NCI-H2227 (cell line): ENCODE measurements at regions not wholly inside any gene's neighbourhood (a gene's known extent, or its start where the extent isn't known, plus 50 kb on each side); places are given as distances from the start of the nearest gene placed in this dataset.

Experiments
- DNase-seq: peaks from one replicate; lab custom pipeline; 2025; ENCODE audit not compliant: unreplicated experiment; lab: John Stamatoyannopoulos, UW

- DNase-seq: no peak
Observed at GRCh38 chr2:78011251-78011650, 489.1 kb upstream of the LRRTM4 start.

- DNase-seq: no peak
Observed at GRCh38 chr2:78020491-78020890, 498.3 kb upstream of the LRRTM4 start.

- DNase-seq: no peak
Observed at GRCh38 chr2:78023356-78023755, 501.2 kb upstream of the LRRTM4 start.

- DNase-seq: no peak
Observed at GRCh38 chr2:78024996-78025395, 502.8 kb upstream of the LRRTM4 start.

GRCh38 chr2:78029392-78029995 is 507.3 kb upstream of the LRRTM4 start:
- DNase-seq: no peak

- DNase-seq: no peak
Observed at GRCh38 chr2:78034706-78035105, 512.5 kb upstream of the LRRTM4 start.

GRCh38 chr2:78035804-78036203 is 513.6 kb upstream of the LRRTM4 start:
- DNase-seq: peak; percentile 10

GRCh38 chr2:78051480-78051879 is 529.3 kb upstream of the LRRTM4 start:
- DNase-seq: no peak

GRCh38 chr2:78056976-78057375 is 534.8 kb upstream of the LRRTM4 start:
- no peak for DNase-seq

GRCh38 chr2:78061301-78061700 is 539.1 kb upstream of the LRRTM4 start:
- no peak for DNase-seq

GRCh38 chr2:78061732-78062131 is 539.6 kb upstream of the LRRTM4 start:
- no peak for DNase-seq

GRCh38 chr2:78063246-78064020 is 541.3 kb upstream of the LRRTM4 start:
- DNase-seq: no peak

GRCh38 chr2:78065366-78065765 is 543.2 kb upstream of the LRRTM4 start:
- no peak for DNase-seq

GRCh38 chr2:78068808-78069207 is 546.6 kb upstream of the LRRTM4 start:
- no peak for DNase-seq

- DNase-seq: no peak
Observed at GRCh38 chr2:78070693-78071092, 548.5 kb upstream of the LRRTM4 start.

- DNase-seq: no peak
Observed at GRCh38 chr2:78077633-78078032, 555.5 kb upstream of the LRRTM4 start.

GRCh38 chr2:78082555-78082954 is 560.4 kb upstream of the LRRTM4 start:
- DNase-seq: no peak

- DNase-seq: no peak
Observed at GRCh38 chr2:78093436-78093835, 571.3 kb upstream of the LRRTM4 start.

GRCh38 chr2:78109272-78109671 is 587.1 kb upstream of the LRRTM4 start:
- no peak for DNase-seq

- no peak for DNase-seq
Observed at GRCh38 chr2:78115291-78115690, 593.1 kb upstream of the LRRTM4 start.

GRCh38 chr2:78118037-78118436 is 595.9 kb upstream of the LRRTM4 start:
- no peak for DNase-seq

- no peak for DNase-seq
Observed at GRCh38 chr2:78120275-78120674, 598.1 kb upstream of the LRRTM4 start.

- DNase-seq: no peak
Observed at GRCh38 chr2:78125042-78125441, 602.9 kb upstream of the LRRTM4 start.
